NCI-H446 (cell line): ENCODE measurements at regions not wholly inside any gene's neighbourhood (a gene's known extent, or its start where the extent isn't known, plus 50 kb on each side); places are given as distances from the start of the nearest gene placed in this dataset.
"Not testable (repeated sequence)": the region's sequence is repeated elsewhere in the genome, so short reads cannot be mapped to it uniquely, and the experiment has no call there.

ENCODE experiments used
- DNase-seq, 2 experiments: peaks; one replicate each; lab custom pipeline; 2025; lab: John Stamatoyannopoulos, UW

DNA sequence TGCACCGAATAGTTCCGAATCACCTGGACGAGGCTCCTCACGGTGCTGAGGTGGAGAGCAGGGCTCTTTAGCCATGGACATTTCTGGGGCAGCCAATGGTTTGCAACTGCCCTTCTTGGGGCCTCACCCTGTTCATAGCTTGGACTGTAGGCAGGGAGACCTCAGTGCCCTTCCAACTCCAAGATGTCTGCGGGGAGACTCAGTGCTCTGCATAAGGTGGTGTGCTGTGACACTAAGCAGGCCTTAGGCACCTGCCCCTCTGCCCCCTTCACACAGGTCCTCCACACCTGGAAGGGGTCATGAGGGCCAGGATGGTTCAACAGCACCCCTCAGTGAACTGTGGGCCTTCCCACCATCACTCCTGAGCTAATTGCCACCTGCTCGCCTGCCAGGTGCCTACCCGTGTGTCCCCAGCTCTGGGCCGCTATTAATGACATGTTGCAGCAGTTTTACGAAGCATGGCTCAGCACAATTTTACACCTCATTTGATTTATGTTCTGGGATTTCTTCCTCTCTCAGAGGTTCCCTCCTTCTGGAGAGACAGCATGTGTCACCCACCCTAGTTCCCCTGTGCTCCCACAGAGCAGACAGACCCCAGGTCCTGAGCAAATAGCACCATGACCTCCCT, 101.2 kb upstream of the SMAD3 start:
- no peak for DNase-seq

GRCh38 chr15:66964791-66965190, 100.6 kb upstream of the SMAD3 start:
- DNase-seq, result no peak

DNA sequence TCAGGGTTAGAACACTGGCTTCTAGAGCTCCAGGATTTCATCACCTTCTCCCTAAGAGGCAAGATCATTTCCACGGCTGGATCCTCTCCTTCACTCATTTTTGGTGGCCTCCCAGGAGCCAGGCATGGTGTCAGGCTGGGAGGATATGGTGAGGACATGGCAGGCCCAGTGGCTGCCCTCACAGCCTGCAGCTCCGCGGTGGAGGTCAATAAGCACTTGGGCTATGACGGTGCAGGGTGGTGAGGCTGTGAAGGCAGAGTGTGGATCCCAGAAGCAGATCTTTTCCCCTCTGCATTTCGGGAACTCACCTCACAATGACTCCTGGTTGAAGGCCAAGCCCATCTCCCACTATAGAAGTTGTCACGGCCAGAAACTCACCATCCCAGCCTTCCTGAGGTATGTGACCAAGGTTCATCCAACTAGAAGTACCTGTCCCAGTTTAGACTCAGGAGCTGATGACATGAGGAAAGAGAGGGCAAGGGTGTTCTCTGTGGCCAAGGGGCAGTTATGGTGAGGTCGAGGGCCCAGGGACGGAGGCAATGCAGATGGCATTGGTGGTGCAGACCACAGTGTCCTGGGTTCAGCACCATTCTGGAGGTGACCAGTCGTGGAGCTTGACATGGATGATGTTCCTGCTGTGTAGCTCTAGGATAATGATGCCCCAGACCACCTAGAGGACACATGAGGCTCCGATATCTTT, 100.1 kb upstream of the SMAD3 start:
- no peak for DNase-seq

DNA sequence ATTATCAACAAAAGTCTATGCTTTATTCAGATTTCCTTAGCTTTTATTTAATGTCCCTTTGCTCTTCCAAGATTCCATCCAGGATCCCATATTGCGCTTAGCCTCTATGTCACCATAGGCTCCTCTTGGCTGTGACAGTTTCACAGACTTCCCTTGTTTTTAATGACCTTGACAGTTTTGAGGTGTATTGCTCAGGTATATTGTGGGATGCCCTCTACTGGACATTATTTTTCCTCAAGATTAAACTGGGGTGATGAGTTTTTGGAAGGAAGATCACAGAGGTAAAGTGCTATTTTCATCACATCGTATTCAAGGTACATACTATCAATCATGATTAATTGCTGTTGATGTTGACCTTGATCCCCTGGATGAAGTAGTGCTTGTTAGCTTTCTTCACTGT, 99.1 kb upstream of the SMAD3 start:
- DNase-seq, result no peak

DNA sequence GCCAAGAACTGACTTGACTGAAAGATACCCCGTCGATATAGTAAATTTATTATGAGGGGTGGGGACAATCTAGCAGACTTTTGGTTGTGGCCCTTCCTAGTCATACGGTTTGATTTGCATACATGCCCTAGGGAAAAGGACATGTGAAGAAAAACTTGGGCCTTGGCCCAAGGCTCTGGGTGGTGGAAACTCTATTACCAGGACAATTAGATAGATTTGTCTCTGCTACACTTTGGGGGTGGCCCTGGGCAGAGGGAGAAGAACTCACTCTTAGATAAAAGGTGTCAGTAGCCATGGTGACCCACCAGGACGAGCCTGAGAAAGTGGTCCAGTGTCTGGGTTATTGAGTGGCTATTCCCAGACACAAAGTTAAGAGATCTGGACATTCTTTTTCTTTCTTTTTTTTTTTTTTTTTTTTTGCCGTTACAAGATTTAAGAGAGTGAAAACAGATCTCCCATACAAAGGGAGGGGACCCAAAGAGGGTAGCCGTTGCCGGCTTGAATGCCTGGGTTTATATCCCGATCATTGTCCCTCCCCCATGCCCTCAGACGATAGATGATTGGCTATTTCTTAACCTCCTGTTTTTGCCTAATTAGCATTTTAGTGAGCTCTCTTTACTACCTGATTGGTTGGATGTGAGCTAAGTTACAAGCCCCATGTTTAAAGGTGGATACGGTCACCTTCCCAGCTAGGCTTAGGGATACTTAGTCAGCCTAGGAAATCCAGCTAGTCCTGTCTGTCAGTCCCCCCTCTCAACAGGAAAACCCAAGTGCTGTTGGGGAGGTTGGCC, 96.4 kb upstream of the SMAD3 start:
- DNase-seq, result no peak

DNA sequence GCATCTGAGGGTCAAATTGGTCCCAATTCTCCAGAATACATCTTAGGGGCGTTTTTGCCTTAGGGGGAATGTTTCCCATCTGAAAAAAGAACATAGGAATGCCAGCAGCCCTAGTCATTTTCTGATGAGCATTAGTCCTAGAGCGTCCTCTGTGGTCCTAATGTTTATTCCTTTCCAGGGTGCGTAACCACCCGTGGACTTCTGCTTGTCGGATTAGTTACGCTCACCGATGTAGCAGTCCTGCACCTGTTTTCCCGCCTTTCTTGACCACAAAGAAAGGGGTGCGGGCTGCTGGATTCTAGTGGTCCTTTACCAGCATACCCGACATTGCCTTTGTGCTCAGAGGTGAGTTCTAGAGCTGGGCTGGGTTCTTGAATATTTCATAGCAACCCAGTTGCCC, 91.3 kb upstream of the SMAD3 start:
- DNase-seq, result not testable (repeated sequence)

GRCh38 chr15:66976106-66976640, 89.2 kb upstream of the SMAD3 start:
- DNase-seq, result not testable (repeated sequence)

DNA sequence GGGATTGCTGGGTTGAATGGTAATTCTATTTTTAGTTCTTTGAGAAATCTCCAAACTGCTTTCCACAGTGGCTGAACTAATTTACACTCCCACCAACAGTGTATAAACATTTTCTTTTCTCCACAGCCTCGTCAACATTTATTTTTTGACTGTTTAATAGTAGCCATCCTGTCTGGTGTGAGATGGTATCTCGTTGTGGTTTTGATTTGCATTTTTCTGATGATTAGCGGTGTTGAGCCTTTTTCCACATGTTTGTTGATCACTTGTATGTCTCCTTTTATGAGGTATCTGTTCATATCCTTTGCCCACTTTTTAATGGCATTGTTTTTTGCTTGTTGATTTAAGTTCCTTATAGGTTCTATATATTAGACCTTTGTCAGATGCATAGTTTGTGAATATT, 85.1 kb upstream of the SMAD3 start:
- DNase-seq, result not testable (repeated sequence)

DNA sequence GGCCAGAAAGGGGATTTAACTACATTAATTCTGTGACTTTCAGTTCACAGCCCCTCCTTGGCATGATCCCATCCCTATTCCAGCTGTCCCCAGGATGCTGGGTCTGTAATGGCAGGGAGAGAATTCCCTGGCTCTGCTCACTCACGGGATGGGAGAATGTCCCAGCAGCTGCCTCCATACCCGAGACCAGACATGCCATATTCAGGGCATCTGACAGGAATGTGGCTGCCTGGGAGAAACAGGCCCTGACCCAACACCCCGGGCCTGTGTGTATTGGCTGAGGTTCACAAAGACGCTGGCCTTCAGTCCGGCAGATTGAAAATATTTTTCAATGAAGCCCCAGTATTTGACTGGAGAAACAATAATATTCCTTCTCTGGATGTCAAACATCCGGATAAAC, 83.6 kb upstream of the SMAD3 start:
- DNase-seq, result no peak

DNA sequence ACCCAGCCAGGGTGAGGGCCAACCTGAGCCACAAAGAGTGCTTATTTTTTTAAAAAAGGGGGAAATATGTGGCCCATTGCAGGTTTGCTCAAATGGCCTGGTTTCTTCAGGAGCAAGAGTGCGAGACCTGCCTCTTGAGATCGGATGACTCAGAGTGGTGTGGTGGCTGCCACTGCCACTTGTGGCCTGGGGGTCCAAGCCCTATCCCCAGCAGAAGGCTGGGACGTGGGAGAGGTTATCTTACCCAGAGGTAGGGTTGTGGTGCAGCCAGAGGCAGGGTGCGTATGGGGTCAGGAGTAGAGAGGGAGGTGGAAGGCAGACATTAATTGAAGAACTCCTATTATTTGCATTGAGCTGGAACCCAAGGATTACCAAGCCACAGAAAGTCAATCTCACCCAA, 83.2 kb upstream of the SMAD3 start:
- DNase-seq, result no peak

- no peak for DNase-seq
Measured at GRCh38 chr15:66982816-66983215, 82.6 kb upstream of the SMAD3 start.

DNA sequence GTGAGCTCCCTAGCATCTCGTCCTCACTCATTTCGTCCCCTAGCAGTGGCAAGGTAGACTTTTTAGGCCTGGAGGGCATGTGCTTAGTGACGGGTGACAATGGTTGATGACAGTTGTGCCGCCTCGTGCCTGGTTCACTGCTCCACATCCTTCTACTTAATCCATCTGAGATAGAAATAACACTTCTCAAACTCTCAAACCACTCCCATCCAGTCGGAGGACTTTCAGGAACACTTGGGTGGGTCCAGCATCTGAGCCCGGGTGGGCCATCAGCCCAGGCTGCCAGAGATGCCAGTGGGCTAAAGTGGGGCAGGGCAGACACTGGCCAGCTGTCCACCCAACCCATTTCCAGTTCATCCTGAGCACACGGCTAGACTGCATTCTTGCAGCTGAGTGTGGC, 79.7 kb upstream of the SMAD3 start:
- no peak for DNase-seq

DNA sequence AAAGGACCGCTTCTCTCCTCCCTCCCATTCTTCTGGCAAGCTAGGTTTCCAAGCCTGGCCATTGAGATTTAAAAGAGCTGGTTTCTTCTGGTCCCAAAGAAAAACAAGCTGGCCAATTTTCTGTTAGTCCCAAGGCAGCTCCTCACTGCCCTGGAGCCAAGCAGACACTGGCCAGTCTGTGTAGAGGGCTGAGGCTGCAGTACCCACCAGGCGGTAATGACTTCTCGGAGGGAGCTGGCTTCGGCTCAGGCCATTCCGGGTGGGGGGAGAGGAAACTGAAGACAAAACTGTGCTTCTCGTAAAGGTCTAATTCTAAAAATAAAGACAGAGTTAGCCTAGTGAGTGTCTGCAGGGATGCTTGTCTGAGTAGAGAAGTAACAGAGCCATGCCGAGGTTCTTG, 78.5 kb upstream of the SMAD3 start:
- DNase-seq, result no peak

DNA sequence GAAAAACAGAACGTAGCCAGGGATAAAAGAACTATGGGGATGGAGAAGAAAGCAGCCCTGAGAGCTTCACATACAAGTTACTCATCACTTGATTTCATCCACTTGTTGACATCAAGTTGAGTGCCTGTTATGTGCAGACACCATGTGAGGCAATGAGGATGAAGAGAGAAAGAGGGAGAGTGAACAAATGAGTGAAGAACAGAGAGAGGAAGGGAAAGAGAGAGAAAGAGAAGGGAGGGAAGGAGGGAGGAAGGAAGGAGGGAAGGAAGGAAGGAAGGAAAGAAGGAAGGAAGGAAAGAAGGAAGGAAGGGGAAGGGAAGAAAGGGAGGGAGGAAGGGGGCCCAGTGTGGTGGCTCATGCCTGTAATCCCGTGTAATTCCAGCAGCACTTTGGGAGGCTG, 72.3 kb upstream of the SMAD3 start:
- no peak for DNase-seq

DNA sequence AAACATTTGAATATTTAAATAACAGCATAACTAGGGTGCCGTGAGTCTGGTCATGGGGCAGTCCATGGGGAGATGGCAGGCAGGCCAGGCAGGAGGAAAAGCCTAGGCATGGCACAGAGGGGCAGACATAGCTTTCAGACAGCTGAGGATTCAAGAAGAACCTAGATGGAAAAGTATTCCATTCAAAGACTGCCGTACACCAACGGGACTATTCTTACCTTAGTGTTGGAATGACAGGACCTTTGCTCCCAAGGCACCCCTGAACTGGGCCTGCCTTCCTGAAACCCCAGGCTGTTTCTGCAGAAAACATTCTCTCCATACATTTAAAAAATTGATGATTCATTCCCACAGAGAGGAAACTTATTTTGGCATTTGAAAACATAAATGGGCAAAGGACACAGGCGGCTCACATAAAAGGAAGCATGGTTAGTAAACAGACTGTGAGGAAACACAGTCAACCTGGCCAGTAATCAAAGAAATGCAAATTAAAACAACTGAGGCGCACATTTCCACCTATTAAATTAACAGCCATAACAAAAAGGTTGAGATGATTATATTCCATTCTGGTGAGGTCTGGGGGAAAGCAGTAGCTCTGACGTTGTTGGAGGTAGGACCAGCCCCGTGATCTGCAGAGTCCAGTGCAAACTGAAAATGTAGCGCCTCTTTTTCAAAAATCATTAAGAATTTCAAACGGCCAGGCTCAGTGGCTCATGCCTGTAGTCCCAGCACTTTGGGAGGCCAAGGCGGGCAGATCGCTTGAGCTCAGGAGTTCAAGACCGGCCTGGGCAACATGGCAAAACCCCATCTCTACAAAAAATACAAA, 71.3 kb upstream of the SMAD3 start:
- no peak for DNase-seq

DNA sequence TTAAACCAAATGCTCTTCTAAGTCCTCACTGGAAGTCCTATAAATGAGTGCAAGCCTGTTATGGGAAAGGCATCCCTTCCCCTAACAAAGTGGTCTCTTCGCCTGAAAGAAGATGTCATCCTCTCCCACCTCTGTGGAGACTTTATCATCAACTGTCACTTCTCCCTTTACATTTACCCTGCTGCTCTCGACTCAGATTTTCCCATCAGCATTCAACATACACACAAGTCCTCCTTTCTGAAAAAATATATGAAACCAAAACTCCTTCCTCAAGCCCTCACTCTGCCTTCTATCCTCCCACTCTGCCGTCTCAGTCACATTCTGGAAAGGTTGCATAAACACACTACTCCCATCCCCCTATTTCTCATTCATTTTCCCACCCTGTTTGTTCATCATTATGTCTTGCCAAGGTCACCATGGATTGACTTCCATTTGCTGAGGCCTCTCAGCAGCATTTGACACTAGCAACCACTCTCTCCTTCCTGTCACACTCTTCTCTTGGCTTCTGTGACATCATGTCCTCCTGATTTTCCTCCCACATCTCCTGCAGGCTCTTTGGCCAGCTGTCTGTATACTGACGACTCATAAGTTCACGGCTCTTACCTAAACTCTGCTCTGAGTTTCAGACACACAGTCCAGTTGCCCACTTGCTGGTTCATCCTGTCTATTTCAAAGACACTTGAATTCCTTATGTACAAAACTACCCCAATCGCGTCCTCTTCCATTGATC, 70.3 kb upstream of the SMAD3 start:
- DNase-seq, result no peak

- DNase-seq, result no peak
Measured at GRCh38 chr15:66996094-66996493, 69.3 kb upstream of the SMAD3 start.

GRCh38 chr15:66997212-66997611, 68.2 kb upstream of the SMAD3 start:
- DNase-seq, result no peak

DNA sequence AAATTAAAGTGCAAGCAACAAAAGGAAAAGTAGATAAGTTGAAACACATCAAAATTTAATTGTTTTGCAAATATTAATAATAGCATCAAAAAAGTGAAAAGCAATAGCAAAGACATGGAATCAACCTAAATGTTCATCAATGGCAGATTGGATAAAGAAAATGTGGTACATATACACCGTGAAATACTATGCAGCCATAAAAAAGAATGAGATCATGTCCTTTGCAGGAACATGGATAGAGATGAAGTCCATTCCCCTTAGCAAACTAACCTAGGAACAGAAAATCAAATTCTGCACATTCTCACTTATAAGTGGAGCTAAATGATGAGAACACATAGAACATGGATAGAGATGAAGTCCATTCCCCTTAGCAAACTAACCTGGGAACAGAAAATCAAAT, 67.2 kb upstream of the SMAD3 start:
- not testable (repeated sequence) for DNase-seq

DNA sequence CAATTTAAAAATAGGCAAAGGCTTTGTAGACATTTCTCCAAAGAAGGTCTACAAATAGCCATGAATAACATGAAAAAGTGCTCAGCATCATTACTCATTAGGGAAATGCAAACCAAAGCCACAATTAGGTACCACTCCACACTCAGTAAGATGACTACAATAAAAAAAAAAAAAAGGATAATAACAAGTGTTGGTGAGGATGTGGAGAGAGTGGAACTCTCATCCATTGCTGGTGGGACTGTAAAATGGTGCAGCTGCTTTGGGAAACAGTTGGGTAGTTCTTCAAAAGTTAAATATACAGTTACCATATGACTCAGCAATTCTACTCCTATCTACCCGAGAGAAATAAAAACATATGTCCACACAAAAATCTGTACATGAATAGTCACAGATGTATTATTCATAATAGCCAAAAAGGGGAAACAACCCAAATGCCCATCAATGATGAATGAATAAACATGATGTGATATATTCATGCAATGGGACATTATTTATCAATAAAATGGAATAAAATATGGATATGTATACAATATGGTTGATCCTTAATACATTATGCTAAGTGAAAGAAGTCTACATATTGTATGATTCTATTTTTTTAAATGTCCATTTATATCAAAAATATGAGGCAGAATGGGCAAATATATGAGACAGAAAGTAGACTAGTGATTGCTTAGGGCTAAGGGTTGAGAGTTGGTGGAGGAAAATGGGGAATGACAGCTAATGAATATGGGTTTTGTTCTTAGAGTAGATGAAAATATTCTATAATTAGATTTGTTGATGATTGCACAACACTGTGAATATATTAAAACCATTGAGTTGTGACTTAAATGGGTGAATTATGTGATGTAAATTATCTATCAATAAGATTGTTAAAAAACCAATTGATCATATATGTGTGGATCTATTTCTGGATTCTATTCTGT, 66.1 kb upstream of the SMAD3 start:
- no peak for DNase-seq
